Cardiac muscle cell (in vitro differentiated cells and primary cell): ENCODE measurements at regions not wholly inside any gene's neighbourhood (a gene's known extent, or its start where the extent isn't known, plus 50 kb on each side); places are given as distances from the start of the nearest gene placed in this dataset.

ENCODE experiments used
- DNase-seq, 2 donors: peaks; one replicate each; pipeline versions ENCODE4 v3.0.0 to v3.0.0-alpha.2; 2010 to 2017; ENCODE audit warnings: low read depth in 1 of 2, low spot score in 1 of 2
- H3K27ac ChIP-seq: fragments of 200-600 bp; sonication (generic); 2 replicates; pipeline ENCODE4 v1.5.1; 2016
- H3K27me3 ChIP-seq: fragments of 200-600 bp; sonication (generic); 2 replicates; pipeline ENCODE4 v1.6.0; 2016; ENCODE audit warnings: control low read depth
- H3K36me3 ChIP-seq: fragments of 200-600 bp; sonication (generic); 2 replicates; pipeline ENCODE4 v1.5.1; 2016; ENCODE audit warnings: control low read depth
- H3K4me1 ChIP-seq: fragments of 200-600 bp; sonication (generic); 2 replicates; pipeline ENCODE4 v1.8.1; 2017; ENCODE audit warnings: low read depth, mild to moderate bottlenecking, mixed run types
- H3K4me3 ChIP-seq: fragments of 200-600 bp; sonication (generic); 2 replicates; pipeline ENCODE4 v1.5.1; 2016; ENCODE audit warnings: mild to moderate bottlenecking
- H3K9me3 ChIP-seq: fragments of 200-600 bp; sonication (generic); 2 replicates; pipeline ENCODE4 v1.5.1; 2017; ENCODE audit warnings: low read depth, mild to moderate bottlenecking, control low read depth
- TF ChIP-seq, protein P1 (sequence below): IDR thresholded peaks from 2 replicates; pipeline ENCODE4 v1.5.1; 2012; ENCODE audit warnings: low read depth, mild to moderate bottlenecking, low read length

DNA sequence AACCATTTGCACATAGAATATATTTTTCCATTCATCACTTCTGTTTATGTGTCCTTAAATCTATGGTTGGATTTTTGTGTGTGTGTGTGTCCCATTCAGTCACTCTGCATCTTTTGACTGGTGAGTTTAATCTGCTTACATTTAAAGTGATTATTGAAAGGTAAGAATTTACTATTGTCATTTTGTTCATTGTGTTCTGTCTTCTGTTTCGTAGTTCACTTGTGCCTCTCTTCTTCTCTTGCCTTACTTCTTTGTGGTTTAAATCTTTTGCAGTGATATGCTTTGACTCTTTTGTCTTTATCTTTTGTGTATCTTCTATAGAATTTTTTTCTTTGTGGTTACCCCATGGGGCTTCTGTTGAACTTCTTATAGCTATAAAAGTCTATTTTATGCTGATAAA, 166.3 kb upstream of the UBE3A start:
- Histone ChIP-seq H3K9me3 (no peaks in the 10 kb centered on the region), H3K27me3 (no peaks in the 10 kb centered on the region), H3K27ac (no peak overlapping the region), H3K4me3 (no peak overlapping the region), H3K4me1 (no peaks in the 10 kb centered on the region), H3K36me3 (no peaks in the 10 kb centered on the region)
- TF ChIP-seq, protein P1, sequence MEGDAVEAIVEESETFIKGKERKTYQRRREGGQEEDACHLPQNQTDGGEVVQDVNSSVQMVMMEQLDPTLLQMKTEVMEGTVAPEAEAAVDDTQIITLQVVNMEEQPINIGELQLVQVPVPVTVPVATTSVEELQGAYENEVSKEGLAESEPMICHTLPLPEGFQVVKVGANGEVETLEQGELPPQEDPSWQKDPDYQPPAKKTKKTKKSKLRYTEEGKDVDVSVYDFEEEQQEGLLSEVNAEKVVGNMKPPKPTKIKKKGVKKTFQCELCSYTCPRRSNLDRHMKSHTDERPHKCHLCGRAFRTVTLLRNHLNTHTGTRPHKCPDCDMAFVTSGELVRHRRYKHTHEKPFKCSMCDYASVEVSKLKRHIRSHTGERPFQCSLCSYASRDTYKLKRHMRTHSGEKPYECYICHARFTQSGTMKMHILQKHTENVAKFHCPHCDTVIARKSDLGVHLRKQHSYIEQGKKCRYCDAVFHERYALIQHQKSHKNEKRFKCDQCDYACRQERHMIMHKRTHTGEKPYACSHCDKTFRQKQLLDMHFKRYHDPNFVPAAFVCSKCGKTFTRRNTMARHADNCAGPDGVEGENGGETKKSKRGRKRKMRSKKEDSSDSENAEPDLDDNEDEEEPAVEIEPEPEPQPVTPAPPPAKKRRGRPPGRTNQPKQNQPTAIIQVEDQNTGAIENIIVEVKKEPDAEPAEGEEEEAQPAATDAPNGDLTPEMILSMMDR: no peak
- no peak for DNase-seq

DNA sequence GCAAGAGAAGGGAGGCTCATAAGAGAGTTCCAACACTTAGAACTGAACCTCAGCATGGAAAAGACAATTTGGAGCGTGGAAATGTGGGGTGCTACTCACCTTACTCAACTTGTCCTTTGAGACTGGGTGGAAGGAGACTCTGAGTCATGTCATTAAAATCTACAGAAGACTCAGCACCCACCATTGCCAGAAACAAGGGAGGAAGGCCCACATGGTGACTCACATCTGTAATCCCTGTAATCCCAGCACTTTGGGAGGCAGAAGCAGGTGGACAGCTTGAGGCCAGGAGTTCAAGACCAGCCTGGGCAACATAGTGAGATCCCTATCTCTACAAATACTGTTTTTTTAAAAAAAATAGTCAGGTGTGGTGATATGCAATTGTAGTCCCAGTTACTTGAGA, 161.9 kb upstream of the UBE3A start:
- TF ChIP-seq, protein P1: no peak

DNA sequence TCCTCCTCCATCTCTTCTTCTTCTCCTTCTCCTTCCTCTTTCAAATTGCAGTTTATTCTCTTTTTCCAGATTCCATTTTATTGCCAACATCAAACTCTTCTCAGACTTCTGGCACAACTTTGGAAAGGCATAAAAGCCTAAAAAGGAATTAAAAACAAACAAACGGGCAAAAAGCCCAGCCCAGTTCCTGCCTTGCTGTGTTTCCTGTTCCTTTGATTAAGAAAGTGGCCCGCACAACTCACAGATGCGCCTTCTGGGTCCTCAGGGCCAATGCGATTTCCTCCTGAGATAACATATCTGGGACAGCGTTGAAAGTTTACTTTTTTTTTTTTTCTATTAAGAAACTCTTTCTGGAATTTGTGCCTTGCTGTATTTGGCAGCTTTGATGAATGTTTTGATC, 158.7 kb upstream of the UBE3A start:
- TF ChIP-seq, protein P1: no peak
- DNase-seq: peak in 1 of 2 donors; percentile 1
- H3K27me3 ChIP-seq: no peaks in the 10 kb centered on the region
- no peak overlapping the region for H3K27ac ChIP-seq
- H3K4me3 ChIP-seq: no peak overlapping the region
- no peaks in the 10 kb centered on the region for H3K36me3 ChIP-seq
- no peaks in the 10 kb centered on the region for H3K9me3 ChIP-seq
- H3K4me1 ChIP-seq: no peaks in the 10 kb centered on the region

More for the DNA sequence above, 161.9 kb upstream of the UBE3A start:
- Histone ChIP-seq H3K9me3 (no peaks in the 10 kb centered on the region), H3K27me3 (no peaks in the 10 kb centered on the region), H3K36me3 (no peaks in the 10 kb centered on the region), H3K4me1 (no peaks in the 10 kb centered on the region), H3K4me3 (no peak overlapping the region), H3K27ac (no peak overlapping the region)
- no peak for DNase-seq

DNA sequence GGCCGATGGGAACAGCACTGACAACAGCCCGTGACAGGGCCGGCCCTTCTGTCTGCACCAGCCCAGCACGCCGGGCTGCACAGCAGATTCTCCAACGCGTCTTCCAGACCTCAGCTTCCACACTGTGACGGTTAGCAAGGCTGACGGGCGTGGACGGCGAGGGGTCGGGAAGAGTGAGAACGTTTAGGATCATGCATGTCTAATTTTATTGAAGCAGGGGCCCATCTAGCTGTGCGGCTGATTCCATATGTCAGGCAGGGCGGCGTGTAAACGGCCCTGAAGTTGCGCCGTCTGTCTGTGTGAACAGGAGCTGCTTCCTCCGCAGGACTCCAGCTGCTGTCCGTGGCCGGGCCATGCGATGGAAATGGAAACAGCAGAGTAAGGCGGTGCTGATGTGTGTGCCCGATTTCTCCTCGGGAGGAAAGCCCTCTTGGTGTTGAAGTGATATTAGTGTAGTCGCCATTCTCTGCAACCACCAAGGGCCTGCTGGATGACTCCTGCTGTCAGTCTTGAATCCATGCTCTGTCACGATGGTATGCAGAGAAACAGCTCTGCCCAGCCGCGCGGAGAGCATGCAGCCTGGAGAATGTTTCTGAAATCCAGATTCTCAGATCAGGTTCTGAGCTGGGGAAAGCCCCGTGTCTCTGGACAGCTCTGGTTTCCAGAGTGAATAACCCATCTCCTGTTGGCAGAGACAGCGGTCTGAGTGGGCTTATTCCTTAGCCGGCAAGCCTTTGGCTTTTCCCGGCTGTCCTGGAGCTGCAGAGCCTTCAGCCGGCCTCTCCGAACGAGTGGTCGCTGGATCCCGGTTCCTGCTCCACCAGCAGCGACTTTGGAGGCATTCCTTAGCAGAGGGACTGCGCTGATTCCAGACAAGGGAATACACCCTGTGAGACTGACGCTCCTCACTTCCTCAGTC, 158.1 kb upstream of the UBE3A start:
- Histone ChIP-seq H3K9me3 (no peaks in the 10 kb centered on the region), H3K36me3 (no peaks in the 10 kb centered on the region), H3K27ac (no peak overlapping the region)

DNA sequence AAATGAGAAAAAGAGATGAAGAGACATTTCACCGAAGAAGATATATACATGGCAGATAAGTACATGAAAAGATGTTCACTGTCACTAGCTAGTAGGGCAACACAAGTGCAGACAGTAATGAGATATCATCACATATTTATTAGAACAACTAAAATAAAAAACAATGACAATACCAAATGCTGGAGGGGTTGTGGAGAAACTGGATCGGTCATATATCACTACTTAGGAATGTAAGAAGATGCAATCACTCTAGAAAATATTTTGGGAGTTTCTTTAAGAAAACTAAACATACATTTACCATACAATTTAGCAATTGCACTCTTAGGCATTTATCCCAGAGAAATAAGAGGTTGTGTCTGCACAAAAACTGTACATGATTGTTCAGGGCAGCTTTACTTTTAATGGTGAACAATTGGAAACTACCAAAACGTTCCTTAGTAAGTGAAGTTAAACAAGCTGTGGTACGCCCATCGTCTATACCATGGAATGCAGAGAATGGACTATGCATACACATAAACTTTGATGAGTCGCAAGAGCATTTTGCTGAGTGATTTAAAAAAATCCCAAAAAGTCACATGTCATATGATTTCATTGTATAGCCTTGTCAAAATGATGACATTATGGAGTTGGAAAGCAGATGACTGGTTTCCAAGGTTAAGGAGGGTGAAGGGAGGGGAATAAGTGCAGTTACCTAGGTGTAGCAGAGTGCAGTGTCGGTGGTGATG, 149.0 kb upstream of the UBE3A start:
- no peaks in the 10 kb centered on the region for H3K9me3 ChIP-seq
- TF ChIP-seq, protein P1: no peak
- DNase-seq: no peak
- H3K27ac ChIP-seq: no peak overlapping the region
- no peaks in the 10 kb centered on the region for H3K27me3 ChIP-seq
- H3K36me3 ChIP-seq: no peaks in the 10 kb centered on the region
- no peaks in the 10 kb centered on the region for H3K4me1 ChIP-seq
- H3K4me3 ChIP-seq: no peak overlapping the region

More for the DNA sequence above, 158.1 kb upstream of the UBE3A start:
- Histone ChIP-seq H3K4me1 (no peaks in the 10 kb centered on the region), H3K27me3 (no peaks in the 10 kb centered on the region), H3K4me3 (no peak overlapping the region)
- DNase-seq: peak in 1 of 2 donors; percentile 4
- TF ChIP-seq, protein P1: no peak
